GM19372 (cell line): ENCODE measurements at regions not wholly inside any gene's neighbourhood (a gene's known extent, or its start where the extent isn't known, plus 50 kb on each side); places are given as distances from the start of the nearest gene placed in this dataset.

Experiments
- ATAC-seq: cut with Tn5 transposase; IDR thresholded peaks from one replicate; pipeline ENCODE4 v1.9.1; 2021; ENCODE audit warnings: mild to moderate bottlenecking, low read depth, moderate library complexity; ENCODE audit not compliant: unreplicated experiment

- no peak for ATAC-seq
Measured at GRCh38 chr20:60403105-60403741, 445.0 kb downstream of the CDH26 start.

DNA sequence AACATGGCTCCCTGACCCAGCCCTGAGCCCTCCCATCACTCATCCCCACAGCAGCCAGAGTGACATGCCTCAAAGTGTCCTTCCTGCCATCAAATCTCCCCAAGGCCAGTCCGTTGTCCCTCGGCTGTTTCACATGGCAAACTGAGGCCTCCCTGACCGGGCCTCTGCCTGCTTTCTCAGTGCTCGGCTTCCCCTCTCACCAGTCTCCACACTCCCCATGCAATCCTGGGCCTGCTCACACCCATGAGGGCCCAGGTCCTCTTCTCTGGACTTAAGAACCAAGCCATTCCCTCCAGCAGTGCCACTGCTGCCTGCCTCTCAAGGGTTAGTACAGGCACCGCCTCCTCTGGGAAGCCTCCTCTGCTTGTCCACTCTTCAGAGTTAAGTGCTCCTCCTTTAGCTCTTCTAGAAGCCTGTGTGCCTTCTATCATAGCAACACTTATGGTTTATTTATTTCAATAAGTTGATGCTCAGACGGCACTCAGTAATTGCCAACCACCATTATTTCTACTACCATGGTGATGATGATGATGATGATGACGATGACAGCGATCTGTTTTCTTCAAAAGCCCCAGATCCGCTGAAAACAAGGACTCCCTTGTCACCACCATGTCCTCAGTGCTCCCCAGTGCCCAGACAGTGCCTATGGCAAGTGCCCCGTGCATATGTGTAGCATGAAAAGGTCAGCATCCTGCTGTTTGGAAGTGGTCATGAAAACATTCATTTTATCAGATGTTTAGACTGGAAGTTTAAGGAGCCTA lies 449.0 kb downstream of the CDH26 start:
- ATAC-seq = no peak

GRCh38 chr20:60407938-60408337 lies 449.7 kb downstream of the CDH26 start:
- no peak for ATAC-seq

DNA sequence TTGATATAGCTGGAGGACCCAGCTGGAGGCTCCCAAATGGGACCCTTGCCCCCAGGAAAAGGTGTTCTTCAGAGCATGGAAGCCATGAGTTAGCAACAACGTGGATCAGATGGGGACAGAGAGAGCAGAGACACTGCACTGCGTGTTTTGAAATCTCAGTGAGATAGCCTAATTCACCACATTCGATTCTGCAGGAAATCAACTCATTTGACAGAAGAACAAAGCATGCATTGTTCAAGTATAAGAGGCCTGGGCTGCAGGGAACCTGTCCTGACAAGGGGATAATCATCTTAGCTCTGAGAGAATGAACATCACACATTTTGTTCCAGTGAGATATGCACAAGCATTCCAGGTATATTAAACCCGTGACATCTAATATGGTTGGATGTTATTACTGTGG lies 450.2 kb downstream of the CDH26 start:
- no peak for ATAC-seq

DNA sequence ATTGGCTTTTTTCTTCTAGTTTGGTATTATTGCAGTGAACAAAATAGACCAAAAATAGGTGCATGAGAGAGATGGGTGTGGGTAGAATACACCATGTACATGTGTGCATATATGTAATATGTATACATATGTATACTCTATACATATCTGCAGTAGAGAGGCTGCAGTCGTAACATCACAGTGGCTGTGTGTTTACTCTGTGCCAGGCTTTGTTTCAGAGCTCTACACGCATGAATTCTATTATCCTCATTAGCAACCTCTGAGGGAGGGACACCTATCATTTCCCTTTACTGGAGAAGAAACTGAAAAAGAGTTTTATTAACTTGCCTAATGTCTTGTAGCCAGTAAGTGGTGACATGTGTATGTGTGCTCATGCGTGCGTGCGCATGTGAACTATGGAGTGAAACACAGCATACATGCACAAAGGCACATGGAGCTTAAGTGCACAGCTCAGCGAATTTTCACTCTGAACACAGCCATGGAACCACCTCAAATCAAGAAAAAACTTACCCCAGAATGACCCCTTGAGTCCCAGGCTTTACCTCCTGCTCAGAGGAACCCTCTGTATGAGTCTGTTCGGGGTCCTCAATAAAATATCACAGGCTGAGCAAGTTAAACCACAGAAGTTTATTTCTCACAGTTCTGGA lies 452.5 kb downstream of the CDH26 start:
- ATAC-seq = no peak

GRCh38 chr20:60411813-60412212 lies 453.6 kb downstream of the CDH26 start:
- ATAC-seq = no peak

- ATAC-seq = no peak
Measured at GRCh38 chr20:60420676-60421229, 462.5 kb downstream of the CDH26 start.

DNA sequence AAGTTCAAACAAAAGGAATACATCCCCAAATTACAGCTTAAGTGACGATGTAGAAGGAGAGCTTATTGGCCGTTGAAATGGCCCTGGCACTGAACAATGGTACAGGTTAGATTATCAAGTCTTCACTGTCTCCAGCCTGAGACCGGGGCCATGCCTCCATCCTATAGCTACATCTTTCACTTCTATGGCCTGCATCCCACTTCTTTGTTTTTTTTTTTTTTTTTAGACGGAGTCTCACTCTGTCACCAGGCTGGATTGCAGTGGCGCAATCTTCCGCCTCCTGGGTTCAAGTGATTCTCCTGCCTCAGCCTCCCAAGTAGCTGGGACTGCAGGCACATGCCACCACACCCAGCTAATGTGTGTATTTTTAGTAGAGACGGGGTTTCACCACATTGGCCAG lies 464.6 kb downstream of the CDH26 start:
- ATAC-seq = no peak

DNA sequence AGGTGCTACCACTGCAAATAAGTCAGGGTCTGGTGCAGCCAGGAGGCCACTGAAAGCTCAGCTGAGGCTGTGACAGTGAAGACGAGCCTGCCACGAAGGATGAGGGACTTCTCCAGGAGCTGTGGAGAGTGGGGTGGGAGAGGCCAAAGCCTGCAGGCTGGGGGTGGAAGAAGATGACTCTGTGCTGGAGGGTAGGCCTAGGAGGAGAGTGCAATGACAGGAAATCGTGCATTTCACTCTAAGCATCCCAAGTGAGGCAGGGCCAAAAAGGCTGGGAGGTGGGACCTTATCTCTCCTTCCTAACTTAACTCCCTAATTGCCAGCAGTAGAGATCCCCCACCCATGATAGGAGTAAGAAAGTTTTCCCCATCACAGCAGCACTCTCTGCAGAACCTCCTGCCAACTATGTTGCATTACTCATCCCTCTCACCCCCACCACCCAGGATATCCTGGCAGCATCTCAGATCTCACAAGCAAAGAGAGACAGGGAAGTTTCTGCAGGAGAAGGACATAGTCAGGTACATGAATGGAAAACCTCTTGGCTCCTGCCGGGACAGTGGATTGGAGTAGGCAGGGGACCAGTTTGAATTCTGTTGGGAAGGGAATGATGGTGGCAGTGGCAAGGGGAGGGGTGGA lies 466.2 kb downstream of the CDH26 start:
- ATAC-seq = no peak

- no peak for ATAC-seq
Measured at GRCh38 chr20:60427516-60427915, 469.3 kb downstream of the CDH26 start.

DNA sequence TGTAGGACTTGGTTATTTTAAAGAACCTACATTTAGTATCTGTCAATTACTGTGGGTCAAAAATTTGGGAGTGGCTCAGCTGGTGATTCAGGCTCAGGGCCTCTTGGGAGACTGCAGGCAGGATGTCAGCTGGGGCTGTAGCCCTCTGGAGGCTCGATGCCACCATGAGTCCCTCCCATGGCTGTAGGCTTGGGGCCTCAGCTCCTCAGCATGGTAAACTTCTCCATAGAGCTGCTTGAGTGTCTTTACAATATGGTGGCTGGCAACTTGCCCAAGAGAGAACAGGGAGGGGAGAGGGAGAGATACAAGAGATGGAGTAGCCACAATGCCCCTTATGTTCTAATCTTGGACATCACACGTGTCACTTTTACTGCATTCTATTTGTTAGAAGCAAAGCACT lies 470.4 kb downstream of the CDH26 start:
- no peak for ATAC-seq

DNA sequence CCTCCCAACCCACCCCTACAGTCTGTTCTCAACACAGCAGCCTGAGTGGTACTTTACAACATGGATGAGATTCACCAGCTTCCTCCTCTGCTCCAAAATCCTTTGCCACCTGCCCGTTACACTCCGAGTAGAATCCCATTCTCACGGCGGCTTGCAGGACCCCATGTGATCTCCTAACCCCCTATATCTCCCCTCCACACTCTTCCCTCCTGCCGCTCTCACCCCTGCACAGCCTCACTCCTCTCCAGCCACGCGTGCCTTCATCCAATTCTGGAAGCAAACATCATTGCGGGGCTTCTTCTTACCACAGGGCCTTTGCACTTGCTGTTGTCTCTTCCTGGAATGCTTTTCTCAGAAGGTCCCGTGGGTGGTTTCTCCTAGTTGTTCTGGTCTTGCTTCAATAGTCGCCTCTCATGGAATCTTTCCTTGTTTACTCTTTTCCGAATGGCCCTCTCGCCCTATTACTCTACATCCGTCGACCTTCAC lies 472.3 kb downstream of the CDH26 start:
- no peak for ATAC-seq

GRCh38 chr20:60431349-60431748 lies 473.1 kb downstream of the CDH26 start:
- no peak for ATAC-seq

- ATAC-seq = no peak
Measured at GRCh38 chr20:60437418-60437817, 479.2 kb downstream of the CDH26 start.

GRCh38 chr20:60446267-60447111 lies 488.3 kb downstream of the CDH26 start:
- no peak for ATAC-seq

DNA sequence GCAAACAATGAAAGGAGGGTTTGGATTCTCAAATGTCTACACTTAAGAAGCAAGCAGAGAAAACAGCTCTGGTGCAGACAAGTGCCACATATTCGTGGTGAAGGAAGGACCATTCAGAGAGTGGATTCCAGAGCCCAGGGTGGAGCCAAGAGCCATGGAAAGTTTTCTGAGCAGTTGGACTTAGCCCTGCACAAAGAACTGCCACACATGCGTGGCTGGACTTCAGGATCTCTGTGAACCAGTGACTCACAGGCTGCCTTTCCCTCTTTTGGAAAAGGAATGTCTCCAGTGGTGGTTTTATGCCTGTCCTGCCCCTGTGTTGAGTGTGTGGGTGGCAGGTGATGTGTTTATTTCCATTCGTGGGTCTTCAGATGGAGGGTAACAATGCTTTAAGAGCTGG lies 489.5 kb downstream of the CDH26 start:
- ATAC-seq = no peak

DNA sequence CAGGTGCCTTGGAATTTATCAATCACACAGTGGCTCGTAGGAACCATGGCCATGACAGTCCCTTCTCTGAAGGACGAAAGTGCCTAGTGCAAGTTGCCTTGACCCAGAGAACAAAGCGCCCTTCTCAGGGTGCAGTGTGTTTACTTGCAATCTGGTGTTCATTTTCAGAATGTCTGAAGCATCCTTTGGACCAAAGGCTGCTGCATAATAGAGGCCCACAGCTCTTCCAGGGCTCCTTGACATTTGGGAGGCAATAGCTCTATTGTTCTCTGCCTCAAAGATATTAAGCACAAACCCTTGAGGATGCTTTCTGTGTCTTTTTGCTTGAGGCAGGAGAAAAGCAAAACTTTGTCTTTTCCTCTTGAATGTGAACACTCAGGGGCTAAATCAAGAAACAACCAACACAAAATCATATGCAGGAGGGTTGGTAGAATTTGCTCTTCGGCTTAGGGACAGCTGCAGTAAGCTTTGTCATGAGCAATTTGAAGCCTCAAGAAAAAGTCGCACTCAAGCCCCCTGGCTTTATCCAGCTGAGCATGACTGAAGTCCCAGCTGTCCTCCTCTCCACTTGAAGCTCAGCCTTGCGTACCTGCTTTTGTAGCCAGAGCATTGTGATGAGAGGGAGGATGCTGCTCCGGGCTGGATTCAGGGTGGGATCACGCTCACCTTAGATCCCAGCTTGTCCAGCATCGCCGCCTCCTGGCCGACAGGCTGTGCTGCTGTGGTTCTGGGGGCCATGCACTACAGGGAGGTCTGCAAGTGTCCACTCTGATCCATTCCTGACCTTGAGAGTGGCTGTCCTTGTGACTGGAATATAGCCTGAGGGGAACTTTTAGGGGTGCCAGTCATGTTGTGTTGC lies 495.4 kb downstream of the CDH26 start:
- no peak for ATAC-seq

GRCh38 chr20:60454491-60454890 lies 496.3 kb downstream of the CDH26 start:
- no peak for ATAC-seq

- no peak for ATAC-seq
Measured at GRCh38 chr20:60455272-60455671, 497.0 kb downstream of the CDH26 start.
